CD4-positive, alpha-beta T cell treated with Interferon gamma for 1 hour (primary cell): ENCODE measurements at regions not wholly inside any gene's neighbourhood (a gene's known extent, or its start where the extent isn't known, plus 50 kb on each side); places are given as distances from the start of the nearest gene placed in this dataset.
A peak's percentile ranks its signal among the peaks of the same experiment; 100 is the strongest.

Source experiments
- DNase-seq: peaks from one replicate; pipeline ENCODE4 v3.0.0-alpha.2; 2020

DNA sequence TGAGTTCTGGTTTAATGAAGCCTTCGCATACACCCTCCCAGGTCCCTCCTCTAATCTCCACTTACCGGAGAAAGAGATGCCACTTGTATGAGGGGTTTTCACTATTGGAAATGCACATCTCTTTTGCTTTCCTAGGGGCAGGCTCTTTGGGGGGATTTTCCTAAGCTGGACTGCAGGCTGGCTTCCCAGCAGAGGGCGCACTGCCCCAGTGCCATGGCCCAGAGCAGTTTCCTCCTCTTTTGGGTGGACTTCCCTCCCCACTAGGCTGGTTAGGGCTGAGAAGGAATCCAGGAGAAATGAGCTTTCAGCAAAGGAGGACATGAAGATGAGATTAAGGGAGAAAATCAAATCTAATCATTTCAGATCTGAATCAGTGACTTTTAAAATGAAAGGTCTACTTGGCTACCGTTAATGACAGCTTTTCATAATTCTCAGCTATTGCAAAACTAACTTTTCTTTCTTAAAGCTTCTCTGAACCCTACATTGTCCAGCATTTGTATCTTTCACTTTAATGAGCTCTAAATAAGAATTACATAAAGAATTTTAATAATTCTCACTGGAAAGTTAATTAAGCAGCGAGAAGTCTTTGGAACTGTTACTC, 784.1 kb upstream of the FANCL start:
- peak; percentile 12 for DNase-seq

DNA sequence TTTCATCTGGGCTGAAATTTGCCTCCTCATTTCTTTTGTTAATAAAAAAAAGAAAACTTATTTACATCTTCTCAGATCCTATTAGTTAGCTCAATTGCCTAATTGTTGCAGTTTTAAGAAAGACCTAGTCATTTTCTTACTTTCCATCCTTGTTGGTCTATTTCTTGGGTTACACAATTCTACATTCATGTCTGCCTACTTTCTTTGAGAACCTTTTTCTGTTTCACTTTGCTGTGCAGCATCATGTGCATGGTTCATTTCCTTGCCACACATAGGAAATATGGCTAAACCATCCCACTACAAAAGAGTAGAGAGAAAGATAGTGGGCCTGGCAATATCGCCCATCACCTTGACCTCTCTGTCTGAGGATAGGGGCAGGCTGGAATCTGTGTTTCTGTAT, 780.7 kb upstream of the FANCL start:
- DNase-seq: no peak

DNA sequence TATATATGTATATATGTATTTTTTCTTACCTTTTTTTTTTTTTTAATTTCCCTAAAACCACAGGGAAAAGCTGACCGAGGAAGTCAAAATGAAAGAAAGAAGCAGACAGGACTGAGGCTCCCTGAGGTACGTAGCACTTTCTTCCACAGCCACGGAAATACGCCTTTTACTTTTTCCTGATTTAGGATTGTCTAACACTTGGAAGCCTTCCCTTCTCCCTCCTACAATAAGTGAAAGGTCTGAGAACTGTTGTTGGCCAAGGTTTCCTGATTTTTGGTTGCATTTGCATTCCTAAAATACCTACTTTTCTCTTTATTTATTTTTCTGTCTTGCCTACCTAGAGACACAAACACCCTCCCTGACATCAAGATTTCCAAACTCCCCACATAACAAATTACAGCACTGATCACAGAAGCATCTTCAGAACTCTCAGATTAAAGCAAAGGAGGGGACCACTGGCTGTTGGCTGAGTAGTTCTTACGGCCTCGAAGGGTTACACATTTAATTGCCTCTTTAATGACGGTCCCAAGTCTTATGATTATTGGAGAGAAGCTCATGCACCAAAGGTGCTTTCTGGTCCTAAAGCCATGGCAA, 778.5 kb upstream of the FANCL start:
- no peak for DNase-seq

DNA sequence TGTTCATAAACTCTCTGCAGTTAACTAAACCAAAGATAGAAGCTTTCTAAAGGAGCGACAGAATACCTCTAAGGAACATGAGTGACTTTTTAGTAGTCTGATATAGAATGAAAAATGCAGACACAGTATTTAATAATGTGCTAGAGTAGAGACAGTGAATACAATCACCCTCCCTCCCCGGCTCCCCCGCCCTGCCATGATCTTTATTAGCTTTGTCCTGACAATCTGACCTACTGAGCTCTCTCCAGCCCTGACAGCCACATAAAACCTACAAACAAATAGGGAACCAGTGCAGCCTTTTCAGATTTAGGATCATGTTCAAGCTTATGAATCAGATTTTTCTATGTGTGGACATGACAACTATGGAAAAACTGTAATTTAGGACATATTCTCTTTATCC, 777.6 kb upstream of the FANCL start:
- DNase-seq: no peak

DNA sequence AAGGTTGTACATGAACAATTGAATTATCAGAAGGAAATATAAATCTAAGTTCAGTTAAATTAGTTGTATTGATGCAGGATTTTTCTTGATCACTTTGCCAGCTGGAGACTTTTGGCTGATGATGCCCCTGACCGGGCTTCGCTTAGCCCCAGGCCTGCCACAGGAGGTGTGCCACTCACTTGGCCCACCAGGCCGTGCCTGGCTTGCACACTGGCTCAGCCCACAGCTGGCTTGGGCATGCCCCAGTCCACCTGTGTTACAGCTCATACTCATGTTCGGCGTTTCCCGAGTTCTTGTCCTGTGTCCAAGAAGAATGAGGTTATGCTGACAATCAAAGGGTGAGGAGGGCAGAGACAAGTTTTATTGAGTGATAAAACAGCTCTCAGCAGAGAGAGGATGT, 773.9 kb upstream of the FANCL start:
- DNase-seq: no peak

DNA sequence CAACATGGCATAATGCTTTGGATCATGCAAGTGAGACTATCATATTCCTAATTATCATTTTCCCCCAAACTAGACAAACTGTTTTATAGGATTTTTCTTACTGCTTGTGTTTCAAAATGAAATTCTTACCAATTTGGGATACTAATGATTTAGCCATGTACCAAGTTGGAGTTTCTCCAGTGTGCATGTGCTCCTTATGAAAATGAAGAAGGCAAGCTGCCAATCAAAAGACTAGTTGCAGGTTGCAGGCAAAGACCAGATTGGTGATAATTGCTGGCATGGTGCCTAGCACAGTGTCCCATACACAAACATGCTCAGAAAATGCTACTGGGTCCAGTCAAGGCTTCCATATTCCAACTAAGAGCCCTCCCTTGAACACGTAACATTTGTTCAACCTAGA, 771.8 kb upstream of the FANCL start:
- no peak for DNase-seq

DNA sequence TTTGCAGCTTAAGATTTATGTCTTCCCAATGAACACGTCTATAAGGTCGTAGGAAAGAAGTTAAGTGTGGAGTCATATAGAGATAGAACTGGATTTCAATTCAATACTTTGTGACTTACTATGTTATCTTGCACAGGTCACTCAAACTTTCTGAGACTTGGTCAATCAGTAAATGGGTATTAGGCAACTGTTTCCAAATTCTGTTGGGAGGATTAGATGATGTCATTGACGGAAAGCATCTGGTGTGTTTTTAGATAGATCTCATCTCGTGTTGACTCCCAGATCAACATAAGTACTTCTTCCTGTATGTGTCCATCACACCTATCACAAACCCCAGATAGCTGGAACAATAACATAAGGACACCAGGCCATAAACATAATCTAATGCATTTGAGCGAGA, 771.1 kb upstream of the FANCL start:
- DNase-seq: no peak

DNA sequence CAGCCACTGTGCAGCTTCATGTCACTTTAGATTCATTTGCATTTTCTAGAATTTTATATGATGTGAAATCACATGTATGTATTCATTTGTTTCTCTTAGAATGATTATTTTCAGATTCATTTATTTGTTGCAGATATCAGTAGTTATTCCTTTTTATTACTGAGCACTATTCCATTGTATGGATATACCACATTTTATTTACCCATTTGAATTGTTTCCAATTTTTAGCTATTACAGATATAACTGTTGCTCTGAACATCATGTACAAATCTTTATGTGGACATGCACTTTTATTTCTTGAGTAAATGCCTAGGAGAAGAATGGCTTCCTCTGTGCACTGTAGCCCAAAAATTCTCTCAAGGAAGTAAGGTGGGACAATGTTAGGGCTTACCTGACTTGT, 767.8 kb upstream of the FANCL start:
- DNase-seq: no peak

DNA sequence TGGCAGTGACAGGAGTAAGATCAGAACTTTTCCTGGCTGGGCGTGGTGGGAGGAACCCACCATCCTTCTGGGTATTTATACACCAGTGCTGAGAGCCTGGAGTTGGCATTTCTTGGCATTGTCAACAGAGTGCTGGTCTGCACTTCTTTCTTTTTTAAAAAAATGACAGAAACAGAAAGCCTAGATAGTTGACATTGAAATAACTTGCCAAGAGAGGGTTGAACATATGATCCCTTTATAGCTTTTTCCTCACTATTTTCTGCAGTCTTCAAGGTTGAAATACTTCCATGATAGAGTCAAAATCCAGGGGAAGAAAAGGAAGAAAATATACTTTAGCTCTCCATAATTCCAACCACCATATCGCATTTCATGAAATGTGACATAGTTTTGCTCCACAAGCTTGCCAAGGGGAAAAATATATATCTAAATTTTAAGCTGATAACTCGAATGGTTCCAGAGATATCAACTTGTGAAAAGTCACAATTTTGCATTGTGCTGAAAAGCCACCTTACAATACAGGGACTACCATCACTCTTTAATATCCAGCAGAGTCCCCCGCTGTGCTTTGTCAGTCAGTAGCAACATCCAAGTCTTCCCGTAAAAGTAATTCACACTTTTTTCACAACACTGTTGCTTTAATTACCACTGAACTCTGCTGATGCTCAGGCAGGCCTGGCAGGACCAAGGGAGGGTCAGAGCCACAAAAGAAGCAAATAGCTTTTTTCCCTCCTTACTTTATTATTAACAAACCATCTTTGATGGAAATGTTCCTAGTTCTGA, 764.9 kb upstream of the FANCL start:
- no peak for DNase-seq

DNA sequence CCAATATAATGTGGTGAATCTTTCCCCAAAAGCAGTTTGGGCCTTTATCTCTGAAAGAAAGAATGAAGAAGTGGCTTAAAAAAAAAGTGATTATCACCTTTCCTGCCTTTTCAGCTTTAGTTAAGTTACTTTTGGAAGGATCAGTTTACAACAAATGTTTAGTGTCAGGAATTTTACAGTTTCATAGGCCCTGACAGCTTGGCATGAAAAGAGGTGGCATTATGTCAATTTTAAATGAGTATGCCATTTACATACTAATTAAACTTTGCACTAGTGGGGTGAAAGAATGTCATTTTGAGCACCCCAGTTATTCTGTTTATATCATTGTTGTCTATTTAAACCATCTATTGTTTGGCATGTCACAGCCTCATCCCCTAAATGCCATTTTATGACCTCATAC, 763.5 kb upstream of the FANCL start:
- no peak for DNase-seq

DNA sequence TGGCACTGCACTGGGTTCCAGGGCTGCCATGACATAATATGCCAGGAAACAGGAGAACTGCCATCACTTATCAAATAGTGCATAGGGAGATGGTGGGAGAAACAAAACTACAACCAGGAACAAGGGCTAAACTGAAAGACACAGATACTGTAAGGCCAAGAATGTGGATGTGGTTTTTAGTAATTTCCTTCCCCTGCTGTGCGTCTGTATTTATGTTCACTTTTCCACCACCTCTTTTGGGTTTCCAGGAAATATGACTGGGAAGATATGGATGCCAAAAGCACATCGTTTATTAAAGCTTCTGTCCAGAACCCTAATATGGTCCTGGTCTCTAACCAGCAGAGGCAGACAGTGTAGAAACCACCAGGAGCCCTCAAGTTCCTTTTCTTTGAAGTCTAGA, 759.7 kb upstream of the FANCL start:
- DNase-seq: no peak

DNA sequence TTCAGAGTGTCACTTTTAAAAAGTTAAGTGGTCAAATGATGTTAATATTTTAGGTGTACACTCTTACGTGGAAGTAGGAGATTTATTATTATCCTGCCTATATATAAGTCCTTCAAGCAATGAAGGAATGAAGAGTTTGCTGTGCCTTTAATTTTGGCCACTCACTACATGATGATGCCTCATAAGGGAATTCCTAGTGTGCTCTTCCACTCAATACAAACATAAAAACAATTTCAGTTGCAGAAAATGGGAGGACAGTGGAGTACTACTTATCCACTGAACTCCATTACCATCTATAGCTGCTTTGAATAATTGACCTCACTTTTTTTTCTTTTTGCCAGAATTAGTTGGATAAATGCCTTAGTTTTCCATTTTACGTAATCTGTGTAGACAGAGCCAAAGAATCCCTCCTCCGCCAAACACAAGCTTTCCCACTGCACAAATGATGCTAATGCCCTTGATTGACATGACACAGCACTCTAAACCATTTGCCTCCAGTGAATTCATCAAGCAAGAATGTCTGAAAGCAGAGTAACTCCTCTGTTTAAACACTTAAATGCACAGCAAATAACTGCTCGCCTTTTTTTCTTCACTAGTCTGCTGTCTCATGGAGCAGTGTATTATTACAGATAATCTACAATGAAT, 751.1 kb upstream of the FANCL start:
- no peak for DNase-seq

DNA sequence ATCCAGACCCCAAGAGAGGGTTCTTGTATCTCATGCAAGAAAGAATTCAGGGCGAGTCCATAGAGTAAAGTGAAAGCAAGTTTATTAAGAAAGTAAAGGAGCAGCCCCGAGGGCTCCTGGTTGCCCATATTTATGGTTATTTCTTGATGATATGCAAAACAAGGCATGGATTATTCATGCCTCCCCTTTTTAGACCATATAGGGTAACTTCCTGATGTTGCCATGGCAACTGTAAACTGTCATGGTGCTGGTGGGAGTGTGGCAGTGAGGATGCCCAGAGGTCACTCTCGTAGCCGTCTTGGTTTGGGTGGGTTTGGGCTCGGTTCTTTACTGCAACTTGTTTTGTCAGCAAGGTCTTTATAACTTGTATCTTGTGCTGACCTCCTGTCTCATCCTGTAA, 750.2 kb upstream of the FANCL start:
- no peak for DNase-seq

DNA sequence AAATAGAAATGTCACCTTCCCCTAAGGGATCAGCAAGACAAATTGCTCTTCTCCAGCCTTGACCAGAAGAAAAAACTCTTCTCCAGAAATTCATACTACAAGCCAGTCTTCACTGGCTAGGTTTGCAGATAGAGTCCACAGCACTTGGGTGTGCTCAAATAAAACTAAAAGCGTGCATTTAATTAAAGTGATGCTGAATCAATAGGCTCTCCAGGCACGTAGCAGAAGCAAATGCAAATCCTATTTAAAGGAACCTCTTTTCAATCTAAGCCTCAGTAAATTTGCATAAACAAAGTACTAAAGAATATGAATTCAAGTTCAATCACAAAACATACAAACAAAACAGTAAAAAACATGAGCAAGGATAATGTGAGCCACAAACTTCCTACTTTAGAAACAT, 744.4 kb upstream of the FANCL start:
- DNase-seq: no peak

DNA sequence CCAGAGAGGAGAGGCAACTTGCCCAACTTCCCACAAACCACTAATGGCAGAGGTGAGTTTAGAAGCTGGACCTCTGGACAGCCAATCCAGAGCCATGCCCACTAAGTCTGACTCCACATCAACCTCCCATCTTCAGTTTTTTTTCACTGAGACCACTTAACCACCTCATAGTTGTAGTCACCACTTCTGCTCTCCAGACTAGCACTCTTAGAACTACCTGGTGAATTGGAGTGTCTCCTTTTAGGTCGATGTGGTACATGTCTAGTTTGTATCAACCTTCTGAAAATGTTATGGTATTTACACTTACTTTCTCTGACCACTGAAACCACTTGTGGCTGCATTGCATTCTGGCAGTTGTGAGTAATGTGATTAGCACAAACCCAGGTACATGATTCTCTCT, 743.6 kb upstream of the FANCL start:
- no peak for DNase-seq

DNA sequence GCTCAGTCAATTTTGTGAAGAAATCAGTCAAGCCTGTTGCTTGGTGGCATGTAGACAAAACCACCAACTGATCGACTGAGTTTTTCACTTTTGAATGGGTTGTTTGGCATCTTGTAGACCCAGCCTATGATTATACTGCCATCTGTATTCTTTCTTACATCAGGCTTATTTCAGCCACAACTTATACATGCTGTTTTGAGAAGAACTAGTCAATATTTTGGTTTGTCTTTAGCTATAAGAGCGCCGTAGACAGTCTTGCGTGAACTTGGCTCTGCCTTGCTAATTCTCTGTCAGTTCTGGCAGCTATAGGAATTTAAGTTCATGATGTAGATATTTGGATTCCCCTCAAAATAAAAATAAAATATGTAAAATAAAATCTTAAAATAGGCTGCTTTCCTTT, 742.0 kb upstream of the FANCL start:
- DNase-seq: no peak

DNA sequence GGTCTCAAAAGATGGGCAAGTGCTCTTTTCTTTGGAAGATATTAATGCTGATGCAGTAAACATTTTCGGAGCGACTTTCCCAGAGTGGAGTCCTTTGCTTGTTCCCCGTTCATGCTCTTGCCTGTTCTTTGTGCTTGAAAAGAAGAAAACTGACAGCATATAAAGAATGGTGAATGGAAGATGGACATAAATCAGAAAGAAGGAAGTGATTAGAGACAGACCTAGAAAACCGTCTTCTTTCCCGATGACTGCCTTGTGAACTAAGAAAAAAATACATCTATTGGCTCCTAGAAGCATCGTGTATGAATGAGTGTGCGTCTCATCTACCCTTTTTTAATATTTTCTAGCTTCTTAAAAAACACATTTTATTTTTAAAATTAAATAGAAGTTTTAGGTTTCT, 740.1 kb upstream of the FANCL start:
- DNase-seq: no peak

DNA sequence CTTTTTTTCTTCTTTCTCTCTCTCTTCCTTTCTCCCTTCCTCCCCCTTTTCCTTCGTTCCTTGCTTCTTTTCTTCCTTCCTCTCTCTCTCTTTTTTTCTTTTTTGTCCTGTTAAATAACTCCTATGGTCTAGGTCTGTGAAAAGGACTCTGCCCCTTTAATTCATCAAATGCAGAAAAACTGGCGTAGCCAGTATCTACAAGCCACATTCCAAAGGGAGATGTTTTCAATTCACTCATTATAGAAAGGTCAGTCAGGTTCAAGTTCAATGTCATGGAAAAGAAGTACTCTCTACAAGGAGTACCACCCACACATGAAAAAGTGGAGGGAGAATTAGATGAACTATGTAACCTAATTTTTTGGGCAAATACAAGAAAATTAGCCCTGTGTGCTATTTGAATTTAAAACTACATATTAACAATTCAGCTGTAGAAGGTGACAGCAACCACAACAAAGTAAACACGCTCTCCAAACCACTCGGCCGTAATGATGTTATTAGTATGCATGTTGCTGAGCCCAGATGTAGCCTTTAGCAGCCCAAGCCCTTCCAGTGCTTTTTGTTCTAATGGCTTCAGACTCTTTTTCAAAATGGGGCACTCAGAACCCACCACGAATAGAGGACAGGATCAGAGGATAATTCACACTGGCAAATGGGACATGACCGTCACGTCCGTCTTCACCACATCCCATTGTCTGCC, 735.4 kb upstream of the FANCL start:
- no peak for DNase-seq

DNA sequence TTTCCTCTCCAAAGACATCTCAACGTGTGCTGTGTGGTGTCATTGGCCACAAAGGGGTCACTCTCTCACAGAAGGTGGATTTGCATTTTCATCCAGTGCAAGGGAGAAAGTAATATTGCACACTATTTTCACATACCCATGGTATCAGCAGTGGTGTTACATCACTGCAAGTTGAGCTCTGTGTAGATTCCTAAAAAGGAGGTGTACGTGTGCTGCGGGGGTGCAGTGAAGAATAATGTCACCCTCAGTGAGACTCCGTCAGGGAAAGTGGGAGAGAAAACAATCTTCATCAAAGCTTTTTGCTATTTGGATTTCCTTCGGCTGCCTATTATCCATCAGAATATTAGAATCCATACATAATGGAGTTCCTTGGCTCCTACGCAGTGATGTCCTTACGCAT, 733.8 kb upstream of the FANCL start:
- no peak for DNase-seq

DNA sequence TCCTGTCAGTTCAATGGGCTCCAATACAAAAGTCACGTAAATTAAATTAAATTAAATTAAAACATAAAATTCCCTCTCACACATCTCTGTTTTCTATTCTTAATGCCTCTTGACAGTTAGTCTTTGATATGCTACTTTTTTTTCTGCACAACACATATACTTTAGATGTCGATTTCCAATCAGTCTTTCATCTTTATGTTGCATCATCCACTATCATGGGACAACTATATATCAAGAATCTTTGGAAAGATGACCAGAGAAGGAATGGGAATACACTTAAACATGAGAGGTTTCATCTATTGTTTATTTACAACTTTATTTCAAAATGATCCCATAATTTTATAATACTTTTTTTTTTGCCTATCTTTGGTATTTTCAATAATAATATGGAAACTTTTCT, 733.3 kb upstream of the FANCL start:
- DNase-seq: no peak

DNA sequence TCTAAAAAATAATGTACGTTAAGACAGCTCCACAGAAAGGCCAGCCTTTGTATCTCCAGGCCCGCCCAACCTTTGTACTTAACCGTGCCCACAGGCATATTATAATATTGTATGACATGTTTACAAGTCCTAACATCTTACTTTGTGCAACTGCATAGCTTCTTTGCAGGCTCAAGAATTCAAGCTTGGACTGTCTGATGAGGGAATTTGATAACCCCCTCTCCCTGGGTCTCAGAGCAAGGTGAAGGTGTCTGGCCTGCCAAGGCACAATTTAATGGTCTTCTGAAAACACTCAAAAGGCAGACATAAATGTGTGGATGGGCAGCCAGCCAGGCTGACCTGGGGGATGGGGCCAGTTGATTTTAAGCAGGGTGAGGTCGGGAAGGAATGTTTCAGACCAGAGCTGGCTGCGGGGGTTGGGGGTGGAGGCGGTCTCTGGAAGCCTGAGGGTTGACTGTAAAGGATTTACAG, 732.7 kb upstream of the FANCL start:
- DNase-seq: no peak

DNA sequence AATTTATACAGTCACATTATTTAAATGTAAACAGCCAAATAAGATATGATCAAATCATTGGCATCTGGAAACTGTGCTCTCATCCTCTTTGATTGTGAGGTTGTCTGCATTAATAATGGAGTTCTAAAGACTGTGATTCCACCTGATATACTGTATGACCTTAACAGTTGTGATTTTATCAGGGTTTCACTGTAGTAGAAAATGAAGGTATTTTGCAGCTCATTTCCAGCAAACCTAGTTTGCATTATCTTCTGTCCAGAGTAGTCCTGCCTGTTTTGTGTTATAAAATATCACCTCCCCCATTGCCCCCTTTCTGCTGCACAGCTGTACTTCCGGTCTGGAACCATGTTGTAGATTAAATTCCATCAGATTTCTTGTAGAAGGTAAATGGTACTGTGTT, 731.6 kb upstream of the FANCL start:
- DNase-seq: no peak
